Karpas-422 (cell line): ENCODE measurements at regions not wholly inside any gene's neighbourhood (a gene's known extent, or its start where the extent isn't known, plus 50 kb on each side); places are given as distances from the start of the nearest gene placed in this dataset.

Experiments
- DNase-seq: peaks from one replicate; pipeline ENCODE4 v3.0.0-alpha.2; 2015
- H2AFZ ChIP-seq: fragments of 200-600 bp; sonication (generic); 2 replicates; pipeline ENCODE4 v1.6.1; 2014; ENCODE audit warnings: antibody characterized with exemption, low read length, mixed read lengths
- H3K27ac ChIP-seq: fragments of 200-600 bp; sonication (generic); 2 replicates; pipeline ENCODE4 v1.5.1; 2014; ENCODE audit warnings: mild to moderate bottlenecking, low read length, moderate library complexity
- H3K27me3 ChIP-seq: fragments of 200-600 bp; sonication (generic); 2 replicates; pipeline ENCODE4 v1.6.1; 2014; ENCODE audit warnings: low read length, mixed read lengths
- H3K36me3 ChIP-seq: fragments of 200-600 bp; sonication (generic); 2 replicates; pipeline ENCODE4 v1.6.1; 2014; ENCODE audit warnings: low read length, mixed read lengths; ENCODE audit not compliant: insufficient read depth
- H3K4me1 ChIP-seq: fragments of 200-600 bp; sonication (generic); 2 replicates; pipeline ENCODE4 v1.6.1; 2014; ENCODE audit warnings: mild to moderate bottlenecking, low read length, mixed read lengths
- H3K4me2 ChIP-seq: fragments of 200-600 bp; sonication (generic); 2 replicates; pipeline ENCODE4 v1.6.1; 2014; ENCODE audit warnings: low read length, low read depth, mild to moderate bottlenecking; ENCODE audit not compliant: poor library complexity, severe bottlenecking
- H3K4me3 ChIP-seq: fragments of 200-600 bp; sonication (generic); 2 replicates; pipeline ENCODE4 v1.5.1; 2014; ENCODE audit warnings: mild to moderate bottlenecking, antibody characterized with exemption, low read length, mixed read lengths
- H3K79me2 ChIP-seq: fragments of 200-600 bp; sonication (generic); 2 replicates; pipeline ENCODE4 v1.6.1; 2014; ENCODE audit warnings: mild to moderate bottlenecking, low read length, mixed read lengths
- H3K9ac ChIP-seq: fragments of 200-600 bp; sonication (generic); 2 replicates; pipeline ENCODE4 v1.6.0; 2014; ENCODE audit warnings: low read length
- H3K9me2 ChIP-seq: fragments of 200-600 bp; sonication (generic), shearing (Covaris generic); replicated peaks from 2 replicates; pipeline ENCODE4 v1.6.0; 2014; ENCODE audit warnings: mild to moderate bottlenecking, low read length, moderate library complexity; ENCODE audit not compliant: insufficient read depth
- H3K9me3 ChIP-seq: fragments of 300-700, 200-600 bp; sonication (generic); 2 replicates; pipeline ENCODE4 v1.6.1; 2014; ENCODE audit warnings: low read length, mixed read lengths
- H4K20me1 ChIP-seq: fragments of 200-600 bp; sonication (generic); 2 replicates; pipeline ENCODE4 v1.6.1; 2014; ENCODE audit warnings: mild to moderate bottlenecking, antibody characterized with exemption, low read length, low read depth; ENCODE audit not compliant: insufficient read depth

DNA sequence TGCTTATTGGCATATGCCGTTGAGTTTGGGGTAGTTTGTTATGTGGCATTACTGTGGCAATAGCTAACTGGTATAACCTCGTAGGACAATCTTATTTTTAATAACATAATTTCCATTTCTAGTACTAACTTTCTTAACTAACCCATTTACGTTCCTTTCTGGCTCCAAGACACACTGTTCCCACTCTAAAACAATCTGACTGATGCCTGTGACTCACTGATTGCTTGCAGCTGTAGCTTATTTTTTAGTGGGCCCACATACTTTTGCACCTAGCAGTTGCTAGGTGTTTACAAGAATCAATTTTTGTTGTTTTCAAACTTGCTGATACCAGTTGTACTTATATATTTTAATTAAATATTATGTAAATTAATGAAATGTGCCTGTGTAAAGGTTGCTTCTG, 52.2 kb downstream of the FAT3 start:
- Histone ChIP-seq H3K9me2 (peaks cover 9% of the 10 kb centered on the region; the same call in 1 of the 2 replicates), H3K36me3 (no peaks in the 10 kb centered on the region), H3K9me3 (peaks cover 6% of the 10 kb centered on the region; the same call in 1 of the 2 replicates), H3K27ac (no peak overlapping the region), H3K27me3 (no peaks in the 10 kb centered on the region), H3K4me3 (no peak overlapping the region), H4K20me1 (no peaks in the 10 kb centered on the region), H3K79me2 (no peaks in the 10 kb centered on the region), H3K9ac (no peak overlapping the region), H2AFZ (no peak overlapping the region), H3K4me1 (no peaks in the 10 kb centered on the region), H3K4me2 (no peak overlapping the region)
- no peak for DNase-seq

DNA sequence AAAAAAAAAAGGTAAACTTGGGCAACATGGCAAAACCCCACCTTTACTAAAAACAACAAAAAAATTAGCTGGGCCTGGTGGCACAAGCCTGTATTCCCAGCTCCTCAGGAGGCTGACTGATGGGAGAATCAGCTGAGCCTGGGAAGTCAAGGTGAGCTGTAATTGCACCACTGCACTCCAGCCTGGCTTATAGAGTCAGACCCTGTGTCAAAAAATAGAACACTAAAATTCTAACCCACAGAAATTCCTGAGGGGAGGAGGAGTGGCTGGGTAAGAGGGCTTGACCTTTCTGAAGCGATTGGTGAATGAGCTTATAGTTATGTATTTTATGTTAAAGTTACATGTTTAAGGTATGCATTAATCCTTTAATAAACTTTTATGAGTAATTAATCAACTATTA, 53.3 kb downstream of the FAT3 start:
- H3K27me3 ChIP-seq = no peaks in the 10 kb centered on the region
- no peak overlapping the region for H3K4me2 ChIP-seq
- no peak overlapping the region for H3K9ac ChIP-seq
- DNase-seq = no peak
- no peaks in the 10 kb centered on the region for H4K20me1 ChIP-seq
- H3K4me3 ChIP-seq = no peak overlapping the region
- no peaks in the 10 kb centered on the region for H3K79me2 ChIP-seq
- H2AFZ ChIP-seq = no peak overlapping the region
- H3K9me2 ChIP-seq = peaks cover 9% of the 10 kb centered on the region; the same call in 1 of the 2 replicates
- H3K36me3 ChIP-seq = no peaks in the 10 kb centered on the region
- H3K27ac ChIP-seq = no peak overlapping the region
- H3K4me1 ChIP-seq = no peaks in the 10 kb centered on the region
- peaks cover 6% of the 10 kb centered on the region; the same call in 1 of the 2 replicates for H3K9me3 ChIP-seq

DNA sequence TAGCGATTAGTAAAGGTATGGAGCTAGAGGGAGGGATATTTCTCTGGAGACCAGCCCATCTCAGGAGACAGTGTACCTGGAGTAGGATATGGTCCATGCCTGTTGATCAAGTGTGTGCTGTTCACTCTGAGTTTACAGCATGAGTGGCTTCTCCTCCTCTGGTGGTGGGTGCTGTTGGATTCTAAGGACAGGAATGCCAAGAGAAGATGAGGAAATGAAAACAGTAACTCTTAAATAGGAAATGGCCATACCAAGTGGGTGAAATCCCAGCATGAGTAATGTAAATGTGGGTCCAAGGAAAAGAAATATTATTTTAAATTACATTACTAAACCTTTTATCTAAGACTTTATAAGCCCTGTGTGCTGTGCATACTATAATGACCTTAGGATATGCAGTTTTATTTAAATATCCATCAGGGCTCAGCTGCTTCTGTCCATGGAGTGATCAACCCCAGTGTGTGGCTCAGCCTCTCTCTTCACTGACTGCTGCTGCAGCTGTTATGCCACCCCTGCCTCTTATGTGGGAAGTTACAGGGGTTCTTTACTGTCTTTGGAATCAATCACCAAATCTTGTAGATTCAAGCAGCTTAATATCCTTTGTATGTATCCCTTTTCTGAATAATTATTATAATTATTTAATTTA, 54.3 kb downstream of the FAT3 start:
- no peak for DNase-seq
- H3K27ac ChIP-seq = no peak overlapping the region
- H2AFZ ChIP-seq = no peak overlapping the region
- H3K4me3 ChIP-seq = no peak overlapping the region
- H3K9me3 ChIP-seq = peaks cover 6% of the 10 kb centered on the region; the same call in 1 of the 2 replicates
- H4K20me1 ChIP-seq = no peaks in the 10 kb centered on the region
- H3K27me3 ChIP-seq = no peaks in the 10 kb centered on the region
- no peak overlapping the region for H3K4me2 ChIP-seq
- H3K9me2 ChIP-seq = peaks cover 9% of the 10 kb centered on the region; the same call in 1 of the 2 replicates
- H3K9ac ChIP-seq = no peak overlapping the region
- H3K36me3 ChIP-seq = no peaks in the 10 kb centered on the region
- no peaks in the 10 kb centered on the region for H3K4me1 ChIP-seq
- no peaks in the 10 kb centered on the region for H3K79me2 ChIP-seq

DNA sequence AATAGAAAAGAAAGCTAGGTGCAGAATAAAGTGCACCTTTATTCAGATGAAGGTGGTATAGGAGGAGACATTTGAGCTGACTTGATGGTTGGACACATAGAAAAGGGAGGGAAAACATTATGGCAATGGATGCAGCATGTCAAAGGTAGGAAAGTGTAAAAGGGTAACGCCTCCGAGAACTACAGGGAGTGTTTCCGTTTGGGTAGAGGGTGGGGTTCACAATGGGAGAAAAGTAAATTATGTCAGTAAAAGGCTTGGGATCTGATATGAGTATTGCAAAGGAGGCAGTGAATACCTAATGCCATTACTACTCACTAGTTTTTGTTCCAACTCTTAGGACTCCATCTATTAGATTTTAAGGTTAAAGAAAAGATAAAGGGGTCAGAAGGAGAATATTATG, 59.5 kb downstream of the FAT3 start:
- Histone ChIP-seq H3K4me2 (no peak overlapping the region), H4K20me1 (no peaks in the 10 kb centered on the region), H3K27me3 (no peaks in the 10 kb centered on the region), H3K79me2 (no peaks in the 10 kb centered on the region), H3K36me3 (no peaks in the 10 kb centered on the region), H3K9me2 (no peaks in the 10 kb centered on the region; the same call in 1 of the 2 replicates), H3K4me3 (no peak overlapping the region), H3K9ac (no peak overlapping the region), H3K4me1 (no peaks in the 10 kb centered on the region), H2AFZ (no peak overlapping the region), H3K27ac (no peak overlapping the region), H3K9me3 (no peaks in the 10 kb centered on the region)
- DNase-seq = no peak

DNA sequence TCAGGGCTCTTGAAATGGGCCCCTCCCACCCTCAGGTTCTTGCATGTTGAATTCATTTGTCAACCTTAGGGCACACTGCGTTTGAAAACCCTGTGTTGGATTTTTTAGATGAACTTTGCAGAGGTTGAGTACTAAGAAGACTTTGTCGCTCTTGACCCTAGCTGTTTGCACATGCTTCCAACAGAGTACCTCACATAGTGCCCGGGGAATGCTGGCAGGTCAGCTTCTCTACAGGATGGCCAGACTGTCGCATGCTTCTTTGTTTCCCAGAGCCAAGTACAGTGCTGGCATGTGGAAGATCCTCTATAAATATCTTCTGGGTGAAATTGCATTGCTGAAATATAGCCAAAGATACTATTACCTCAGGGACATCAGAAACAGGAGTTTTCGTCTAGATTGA, 59.9 kb downstream of the FAT3 start:
- H3K27ac ChIP-seq = no peak overlapping the region
- H3K4me2 ChIP-seq = no peak overlapping the region
- no peak overlapping the region for H2AFZ ChIP-seq
- no peaks in the 10 kb centered on the region for H3K36me3 ChIP-seq
- no peaks in the 10 kb centered on the region for H3K9me3 ChIP-seq
- no peaks in the 10 kb centered on the region for H3K27me3 ChIP-seq
- no peak overlapping the region for H3K4me3 ChIP-seq
- no peaks in the 10 kb centered on the region for H3K4me1 ChIP-seq
- no peaks in the 10 kb centered on the region for H4K20me1 ChIP-seq
- no peak for DNase-seq
- no peak overlapping the region for H3K9ac ChIP-seq
- no peaks in the 10 kb centered on the region; the same call in 1 of the 2 replicates for H3K9me2 ChIP-seq
- no peaks in the 10 kb centered on the region for H3K79me2 ChIP-seq

DNA sequence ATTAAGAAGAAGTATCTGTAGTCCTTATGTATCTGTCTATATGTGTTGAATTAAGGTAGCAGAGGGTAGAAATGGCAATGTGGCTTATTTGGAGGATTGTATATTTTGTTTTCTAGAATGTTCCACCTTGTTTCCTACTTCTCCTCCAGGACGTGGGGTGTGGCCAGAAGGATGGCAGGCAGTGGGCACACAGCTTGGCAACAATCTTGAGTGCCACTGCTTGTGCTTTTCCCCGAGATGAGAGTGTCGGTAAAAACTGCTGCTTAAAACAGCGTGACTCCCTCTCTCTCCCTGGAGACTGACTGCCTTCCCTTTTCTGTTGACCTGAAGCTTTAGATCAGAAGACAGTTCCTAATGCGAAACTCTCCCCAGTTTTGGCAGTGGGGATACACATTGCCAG, 61.2 kb downstream of the FAT3 start:
- H3K4me3 ChIP-seq = no peak overlapping the region
- H3K79me2 ChIP-seq = no peaks in the 10 kb centered on the region
- no peaks in the 10 kb centered on the region for H3K4me1 ChIP-seq
- no peak for DNase-seq
- H3K36me3 ChIP-seq = no peaks in the 10 kb centered on the region
- no peaks in the 10 kb centered on the region; the same call in 1 of the 2 replicates for H3K9me2 ChIP-seq
- H3K27ac ChIP-seq = no peak overlapping the region
- H3K27me3 ChIP-seq = no peaks in the 10 kb centered on the region
- no peak overlapping the region for H2AFZ ChIP-seq
- H3K4me2 ChIP-seq = no peak overlapping the region
- H4K20me1 ChIP-seq = no peaks in the 10 kb centered on the region
- H3K9me3 ChIP-seq = no peaks in the 10 kb centered on the region
- no peak overlapping the region for H3K9ac ChIP-seq

DNA sequence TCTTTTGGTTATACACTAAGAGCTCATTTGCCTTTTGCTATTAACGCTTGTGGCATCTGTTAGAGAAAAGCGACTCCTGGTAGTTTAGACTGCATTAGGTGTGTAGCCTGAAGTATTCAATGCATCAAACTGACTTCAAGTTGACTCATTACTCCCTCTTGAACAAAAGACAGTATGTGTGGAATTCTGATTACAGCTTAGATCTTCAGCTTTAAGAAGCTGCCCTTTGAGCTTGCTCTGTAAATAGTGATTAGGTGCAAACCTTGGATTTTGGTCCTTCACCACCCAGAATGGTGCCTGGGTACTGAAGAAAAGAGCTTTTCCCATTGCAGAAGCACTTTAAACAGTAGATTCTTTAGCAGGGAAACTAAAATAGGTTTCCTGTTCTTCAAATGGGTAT, 62.1 kb downstream of the FAT3 start:
- no peaks in the 10 kb centered on the region for H3K79me2 ChIP-seq
- H3K9ac ChIP-seq = no peak overlapping the region
- no peaks in the 10 kb centered on the region; the same call in 1 of the 2 replicates for H3K9me2 ChIP-seq
- no peaks in the 10 kb centered on the region for H4K20me1 ChIP-seq
- no peaks in the 10 kb centered on the region for H3K27me3 ChIP-seq
- no peak overlapping the region for H3K4me3 ChIP-seq
- H3K36me3 ChIP-seq = no peaks in the 10 kb centered on the region
- DNase-seq = no peak
- H2AFZ ChIP-seq = no peak overlapping the region
- H3K4me1 ChIP-seq = no peaks in the 10 kb centered on the region
- H3K27ac ChIP-seq = no peak overlapping the region
- peaks cover 5% of the 10 kb centered on the region for H3K9me3 ChIP-seq
- no peak overlapping the region for H3K4me2 ChIP-seq

DNA sequence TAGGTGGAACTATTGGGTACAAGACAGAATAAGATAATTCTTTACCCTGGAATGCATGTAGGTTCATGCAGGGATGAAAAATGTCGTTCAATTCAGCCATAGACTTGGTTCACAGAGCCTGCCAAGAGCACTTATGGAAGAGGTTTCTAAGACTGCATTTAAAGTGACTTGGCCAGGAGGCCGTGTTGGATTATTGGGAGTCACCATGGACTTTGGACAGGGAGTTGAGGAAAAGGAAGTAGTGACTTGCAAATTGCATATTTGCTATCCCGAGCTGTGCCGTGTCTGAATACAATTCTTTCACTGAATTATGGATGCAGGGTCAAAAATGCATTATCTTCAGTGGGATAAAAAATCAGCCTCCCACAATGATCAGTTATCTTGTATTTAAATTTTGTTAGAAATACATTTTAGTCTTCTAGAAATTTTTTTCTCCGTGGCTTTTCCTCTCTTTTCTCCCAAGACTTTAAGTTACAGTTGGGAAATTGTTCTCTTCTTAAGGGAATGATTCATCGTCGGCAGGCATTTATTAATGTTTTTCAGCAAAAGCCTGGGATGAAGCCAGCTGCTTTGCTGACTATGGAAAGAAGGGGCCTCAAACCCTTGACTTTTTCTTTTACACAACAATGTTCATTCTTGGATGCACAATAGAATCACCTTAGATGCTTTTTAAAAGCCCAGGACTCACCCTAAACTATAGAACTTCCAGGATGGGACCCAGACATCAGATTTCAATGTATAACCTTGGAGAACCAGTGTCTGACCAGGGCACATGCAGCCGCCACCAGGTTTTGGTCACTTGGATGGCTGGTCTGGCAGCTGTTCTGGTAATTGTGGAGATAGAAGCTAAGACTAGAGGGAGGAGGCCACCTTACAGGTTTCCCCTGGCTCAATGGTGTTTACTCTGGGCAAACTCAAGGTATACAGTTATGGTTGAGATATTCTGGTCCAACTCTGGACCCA, 70.8 kb downstream of the FAT3 start:
- Histone ChIP-seq H3K36me3 (no peaks in the 10 kb centered on the region), H3K9me3 (peaks cover 28% of the 10 kb centered on the region), H3K9ac (no peak overlapping the region), H3K4me1 (no peaks in the 10 kb centered on the region), H3K27me3 (no peaks in the 10 kb centered on the region), H4K20me1 (no peaks in the 10 kb centered on the region), H3K27ac (no peak overlapping the region), H3K4me2 (no peak overlapping the region), H3K79me2 (no peaks in the 10 kb centered on the region), H2AFZ (no peak overlapping the region), H3K4me3 (no peak overlapping the region), H3K9me2 (no peaks in the 10 kb centered on the region; the same call in 1 of the 2 replicates)
- DNase-seq = no peak
